Neural progenitor cell (in vitro differentiated cells): ENCODE measurements at regions not wholly inside any gene's neighbourhood (a gene's known extent, or its start where the extent isn't known, plus 50 kb on each side); places are given as distances from the start of the nearest gene placed in this dataset.

ENCODE experiments used
- CTCF ChIP-seq: fragments of 200-600 bp; sonication (generic); IDR thresholded peaks from 2 replicates; pipeline ENCODE4 v1.5.1; 2017; ENCODE audit warnings: antibody characterized with exemption, mild to moderate bottlenecking
- EZH2 ChIP-seq: fragments of 200-600 bp; sonication (generic); IDR thresholded peaks from 2 replicates; pipeline ENCODE4 v1.6.1; 2017; ENCODE audit warnings: antibody characterized with exemption, mild to moderate bottlenecking, moderate library complexity

- no peak for TF ChIP-seq CTCF
- TF ChIP-seq EZH2: no peak
These were observed 221.9 kb upstream of the CXXC4 start for GRCh38 chr4:104716584-104716983.
